ENCODE measurements at regions not wholly inside any gene's neighbourhood (a gene's known extent, or its start where the extent isn't known, plus 50 kb on each side); places are given as distances from the start of the nearest gene placed in this dataset.

- Histone ChIP-seq H3K36me3 (ENCODE audit: insufficient read depth, low read length) (no peaks in the 10 kb centered on the region), H3K9me2 (replicated peaks; ENCODE audit: low read depth, low read length) (no peaks in the 10 kb centered on the region), H3K27me3 (ENCODE audit: insufficient read depth, low read length, poor library complexity, severe bottlenecking) (no peaks in the 10 kb centered on the region), H3K9me3 (ENCODE audit: insufficient read depth, low read depth, low read length) (peaks cover under 1% of the 10 kb centered on the region; the same call in 1 of the 2 replicates), H3F3A (ENCODE audit: low read depth) (no peaks in the 10 kb centered on the region), H3K4me2 (ENCODE audit: low read depth, low read length, poor library complexity, severe bottlenecking) (no peak overlapping the region), H3K79me2 (ENCODE audit: insufficient read depth, low read length) (no peaks in the 10 kb centered on the region), H3K4me3 (ENCODE audit: low read length, poor library complexity, severe bottlenecking) (no peak overlapping the region), H3K4me1 (ENCODE audit: insufficient read depth, low read length, poor library complexity, severe bottlenecking) (no peaks in the 10 kb centered on the region), H2AFZ (ENCODE audit: low read length) (no peak overlapping the region), H4K20me1 (ENCODE audit: insufficient read depth, low read length, poor library complexity, severe bottlenecking) (no peaks in the 10 kb centered on the region), H3K9ac (ENCODE audit: low read depth, low read length, poor library complexity, severe bottlenecking) (no peak overlapping the region)
- TF ChIP-seq EZH2phosphoT487 (IDR thresholded peaks at IDR 0.05; ENCODE audit: borderline replicate concordance): no peak
- TF ChIP-seq, protein P1, sequence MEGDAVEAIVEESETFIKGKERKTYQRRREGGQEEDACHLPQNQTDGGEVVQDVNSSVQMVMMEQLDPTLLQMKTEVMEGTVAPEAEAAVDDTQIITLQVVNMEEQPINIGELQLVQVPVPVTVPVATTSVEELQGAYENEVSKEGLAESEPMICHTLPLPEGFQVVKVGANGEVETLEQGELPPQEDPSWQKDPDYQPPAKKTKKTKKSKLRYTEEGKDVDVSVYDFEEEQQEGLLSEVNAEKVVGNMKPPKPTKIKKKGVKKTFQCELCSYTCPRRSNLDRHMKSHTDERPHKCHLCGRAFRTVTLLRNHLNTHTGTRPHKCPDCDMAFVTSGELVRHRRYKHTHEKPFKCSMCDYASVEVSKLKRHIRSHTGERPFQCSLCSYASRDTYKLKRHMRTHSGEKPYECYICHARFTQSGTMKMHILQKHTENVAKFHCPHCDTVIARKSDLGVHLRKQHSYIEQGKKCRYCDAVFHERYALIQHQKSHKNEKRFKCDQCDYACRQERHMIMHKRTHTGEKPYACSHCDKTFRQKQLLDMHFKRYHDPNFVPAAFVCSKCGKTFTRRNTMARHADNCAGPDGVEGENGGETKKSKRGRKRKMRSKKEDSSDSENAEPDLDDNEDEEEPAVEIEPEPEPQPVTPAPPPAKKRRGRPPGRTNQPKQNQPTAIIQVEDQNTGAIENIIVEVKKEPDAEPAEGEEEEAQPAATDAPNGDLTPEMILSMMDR (conservative IDR thresholded peaks at IDR 0.05; ENCODE audit: low read length): no peak
Measured at GRCh38 chr6:164640956-164641355, 668.4 kb downstream of the C6orf118 start.

DNA sequence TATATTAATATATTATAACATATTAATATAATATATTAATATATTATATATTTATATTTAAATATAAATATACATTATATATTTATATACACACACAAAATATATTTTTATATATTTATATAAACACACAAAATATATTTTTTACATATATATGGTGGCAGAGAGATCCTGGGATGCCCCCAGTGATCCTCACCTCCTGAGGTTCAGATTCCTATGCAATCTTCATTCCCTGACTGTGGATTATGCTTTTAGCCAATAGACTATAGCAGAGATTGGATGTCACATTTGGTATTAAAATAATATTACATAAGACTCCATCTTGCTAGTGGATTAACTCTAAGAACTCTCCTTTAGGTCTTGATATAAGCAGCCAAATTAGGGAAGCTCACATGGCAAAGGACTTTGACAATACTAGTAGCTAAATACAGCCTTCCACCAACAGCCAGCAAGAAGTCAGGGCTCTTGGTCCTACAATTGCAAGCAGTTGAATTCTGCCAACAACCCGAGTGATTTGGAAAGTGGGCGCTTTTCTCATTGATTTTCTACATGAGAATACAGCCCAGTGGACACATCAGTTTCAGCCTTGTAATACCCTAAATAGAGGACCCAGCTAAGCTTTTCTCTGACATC lies 681.0 kb downstream of the C6orf118 start:
- Histone ChIP-seq H3K4me2 (ENCODE audit: low read depth, low read length, poor library complexity, severe bottlenecking) (no peak overlapping the region), H3K27me3 (ENCODE audit: insufficient read depth, low read length, poor library complexity, severe bottlenecking) (no peaks in the 10 kb centered on the region), H3K79me2 (ENCODE audit: insufficient read depth, low read length) (no peaks in the 10 kb centered on the region), H3K36me3 (ENCODE audit: insufficient read depth, low read length) (no peaks in the 10 kb centered on the region), H3K9me3 (ENCODE audit: insufficient read depth, low read depth, low read length) (no peaks in the 10 kb centered on the region), H3K9me2 (replicated peaks; ENCODE audit: low read depth, low read length) (no peaks in the 10 kb centered on the region), H2AFZ (ENCODE audit: low read length) (no peak overlapping the region), H3K4me3 (ENCODE audit: low read length, poor library complexity, severe bottlenecking) (no peak overlapping the region), H3K9ac (ENCODE audit: low read depth, low read length, poor library complexity, severe bottlenecking) (no peak overlapping the region), H3K4me1 (ENCODE audit: insufficient read depth, low read length, poor library complexity, severe bottlenecking) (no peaks in the 10 kb centered on the region), H3F3A (ENCODE audit: low read depth) (no peaks in the 10 kb centered on the region), H4K20me1 (ENCODE audit: insufficient read depth, low read length, poor library complexity, severe bottlenecking) (no peaks in the 10 kb centered on the region)
- TF ChIP-seq, protein P1 (conservative IDR thresholded peaks at IDR 0.05; ENCODE audit: low read length): no peak
- no peak for TF ChIP-seq EZH2phosphoT487 (IDR thresholded peaks at IDR 0.05; ENCODE audit: borderline replicate concordance)

DNA sequence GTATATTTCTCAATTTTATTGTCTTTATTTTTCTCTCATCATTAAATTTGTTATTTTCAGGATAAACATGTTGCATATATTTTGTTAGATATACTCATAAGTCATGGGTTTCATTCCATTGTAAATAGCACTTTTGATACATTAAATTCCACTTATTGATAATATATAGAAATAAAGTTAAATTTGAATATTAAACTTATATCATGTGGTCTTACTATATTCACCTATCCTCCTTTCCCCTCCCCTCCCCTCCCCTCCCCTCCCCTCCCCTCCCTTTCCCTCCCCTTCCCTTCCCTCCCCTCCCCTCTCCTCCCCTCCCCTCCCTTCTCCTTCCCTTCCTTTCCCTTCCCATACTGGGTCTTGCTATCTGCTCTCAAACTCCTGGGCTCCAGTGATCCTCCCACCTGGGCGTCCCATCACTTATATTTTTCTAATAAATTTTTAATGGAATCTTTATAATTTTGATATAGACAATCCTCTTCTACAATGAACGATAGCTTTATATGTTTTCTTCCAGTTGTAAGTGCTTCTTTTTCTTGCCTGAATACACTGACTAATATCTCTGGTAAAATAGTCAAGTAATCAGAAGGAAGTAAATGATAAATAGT lies 692.4 kb downstream of the C6orf118 start:
- Histone ChIP-seq H3K4me1 (ENCODE audit: insufficient read depth, low read length, poor library complexity, severe bottlenecking) (no peaks in the 10 kb centered on the region), H2AFZ (ENCODE audit: low read length) (no peak overlapping the region), H3F3A (ENCODE audit: low read depth) (no peaks in the 10 kb centered on the region), H3K9me2 (replicated peaks; ENCODE audit: low read depth, low read length) (no peaks in the 10 kb centered on the region), H4K20me1 (ENCODE audit: insufficient read depth, low read length, poor library complexity, severe bottlenecking) (no peaks in the 10 kb centered on the region), H3K9me3 (ENCODE audit: insufficient read depth, low read depth, low read length) (no peaks in the 10 kb centered on the region; the same call in 1 of the 2 replicates), H3K36me3 (ENCODE audit: insufficient read depth, low read length) (no peaks in the 10 kb centered on the region), H3K79me2 (ENCODE audit: insufficient read depth, low read length) (no peaks in the 10 kb centered on the region), H3K4me3 (ENCODE audit: low read length, poor library complexity, severe bottlenecking) (no peak overlapping the region), H3K27me3 (ENCODE audit: insufficient read depth, low read length, poor library complexity, severe bottlenecking) (no peaks in the 10 kb centered on the region), H3K4me2 (ENCODE audit: low read depth, low read length, poor library complexity, severe bottlenecking) (no peak overlapping the region), H3K9ac (ENCODE audit: low read depth, low read length, poor library complexity, severe bottlenecking) (no peak overlapping the region)
- TF ChIP-seq, protein P1 (conservative IDR thresholded peaks at IDR 0.05; ENCODE audit: low read length): no peak
- no peak for TF ChIP-seq EZH2phosphoT487 (IDR thresholded peaks at IDR 0.05; ENCODE audit: borderline replicate concordance)
